ENCODE measurements at regions not wholly inside any gene's neighbourhood (a gene's known extent, or its start where the extent isn't known, plus 50 kb on each side); places are given as distances from the start of the nearest gene placed in this dataset.

DNA sequence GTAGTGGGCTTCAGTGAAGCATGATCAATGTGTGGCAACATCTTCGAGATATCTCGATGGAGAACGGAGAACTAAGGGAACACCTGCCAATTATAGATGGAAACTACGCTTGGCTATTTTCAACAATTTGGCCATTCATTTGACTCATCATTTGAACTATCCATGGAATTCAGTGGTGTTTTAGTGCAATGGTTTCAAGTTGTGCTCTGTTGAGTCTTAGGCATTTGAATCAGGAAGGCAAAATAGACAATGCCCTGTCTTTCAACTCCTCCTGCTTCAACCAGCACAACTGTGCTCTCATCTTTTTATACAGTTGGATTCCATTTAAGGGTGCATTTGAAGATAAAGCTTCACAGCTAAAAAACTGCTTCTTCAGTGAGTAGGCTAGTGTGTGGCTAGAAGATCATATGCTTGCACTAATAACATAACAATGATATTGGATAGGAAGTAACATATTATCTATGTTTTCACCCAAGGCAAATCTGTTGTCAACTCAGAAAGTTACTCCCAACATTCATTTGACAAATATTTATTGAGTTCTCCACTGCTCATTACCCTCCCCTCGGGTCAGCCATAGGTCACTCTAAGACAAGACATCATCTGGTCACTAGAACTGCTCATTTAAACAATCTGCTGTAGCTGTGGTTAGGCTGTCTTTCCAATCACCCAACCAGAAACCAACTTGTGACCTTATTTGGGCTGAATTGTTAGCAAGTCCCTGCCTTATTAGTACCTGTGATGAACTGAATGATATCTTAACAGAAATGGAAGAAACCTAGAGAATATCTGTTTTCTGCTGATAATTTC, 314.1 kb upstream of the SP4 start:
- Histone ChIP-seq H3K27ac (ENCODE audit: low read depth, low read length) (no peak overlapping the region), H3K4me3 (ENCODE audit: low read depth, low read length) (no peak overlapping the region), H3K27me3 (ENCODE audit: control insufficient read depth, insufficient read depth, low read length) (peaks cover 2% of the 10 kb centered on the region; the same call in 1 of the 2 replicates), H3K9me3 (ENCODE audit: control insufficient read depth, insufficient read depth, low read length) (no peaks in the 10 kb centered on the region), H3K36me3 (ENCODE audit: control insufficient read depth, insufficient read depth, low read length) (no peaks in the 10 kb centered on the region), H3K9ac (ENCODE audit: low read depth, low read length) (no peak overlapping the region), H3K4me1 (ENCODE audit: control insufficient read depth, insufficient read depth, low read length) (peaks cover 10% of the 10 kb centered on the region; the same call in 1 of the 2 replicates)

DNA sequence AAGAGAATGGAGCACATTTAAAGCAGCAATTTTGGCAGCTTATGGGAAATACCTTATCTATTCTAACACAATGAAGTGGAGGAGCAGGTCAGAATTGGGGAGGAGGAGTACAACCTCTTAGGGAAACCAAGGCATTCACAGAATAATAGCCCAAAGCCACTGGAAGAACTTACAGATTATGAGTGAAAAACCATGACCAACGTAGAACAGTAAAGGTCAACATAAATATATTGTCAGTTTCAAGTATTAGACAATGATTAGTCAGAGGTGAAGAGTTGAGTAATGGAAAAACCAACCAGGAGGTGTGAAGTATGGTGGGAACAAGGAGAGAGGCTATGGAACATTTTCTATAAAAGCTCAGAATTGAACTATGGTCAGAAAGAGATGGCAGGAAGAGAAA, 304.3 kb upstream of the SP4 start:
- Histone ChIP-seq H3K4me1 (ENCODE audit: control insufficient read depth, insufficient read depth, low read length) (peaks cover 40% of the 10 kb centered on the region), H3K9ac (ENCODE audit: low read depth, low read length) (no peak overlapping the region)

DNA sequence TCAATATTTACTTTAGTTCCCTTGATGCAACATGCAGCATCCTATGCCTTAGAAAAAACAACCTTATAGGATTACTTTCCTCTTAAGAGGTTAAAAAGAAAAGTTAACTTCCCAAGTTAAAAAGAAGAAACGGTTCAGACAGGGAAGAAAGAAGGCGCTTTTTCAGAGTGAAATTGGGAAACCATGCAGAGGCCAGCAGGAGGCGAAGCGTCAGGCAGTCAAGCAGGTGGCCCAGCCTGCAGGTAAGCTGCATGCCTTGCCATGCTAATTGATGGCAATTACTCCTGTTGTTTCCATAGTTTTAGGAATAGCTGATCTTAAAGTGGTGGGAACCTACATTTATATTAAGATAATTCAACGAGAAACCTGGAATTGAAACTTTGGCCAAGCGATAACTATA, 302.6 kb upstream of the SP4 start:
- Histone ChIP-seq H3K4me1 (ENCODE audit: control insufficient read depth, insufficient read depth, low read length) (peaks cover 48% of the 10 kb centered on the region), H3K27ac (ENCODE audit: low read depth, low read length) (no peak overlapping the region), H3K9me3 (ENCODE audit: control insufficient read depth, insufficient read depth, low read length) (no peaks in the 10 kb centered on the region), H3K4me3 (ENCODE audit: low read depth, low read length) (no peak overlapping the region), H3K9ac (ENCODE audit: low read depth, low read length) (no peak overlapping the region), H3K27me3 (ENCODE audit: control insufficient read depth, insufficient read depth, low read length) (peaks cover 42% of the 10 kb centered on the region), H3K36me3 (ENCODE audit: control insufficient read depth, insufficient read depth, low read length) (no peaks in the 10 kb centered on the region)

More for the DNA sequence above, 304.3 kb upstream of the SP4 start:
- H3K36me3 ChIP-seq (ENCODE audit: control insufficient read depth, insufficient read depth, low read length): no peaks in the 10 kb centered on the region
- H3K4me3 ChIP-seq (ENCODE audit: low read depth, low read length): no peak overlapping the region
- H3K27ac ChIP-seq (ENCODE audit: low read depth, low read length): no peak overlapping the region
- peaks cover 42% of the 10 kb centered on the region for H3K27me3 ChIP-seq (ENCODE audit: control insufficient read depth, insufficient read depth, low read length)
- H3K9me3 ChIP-seq (ENCODE audit: control insufficient read depth, insufficient read depth, low read length): no peaks in the 10 kb centered on the region

DNA sequence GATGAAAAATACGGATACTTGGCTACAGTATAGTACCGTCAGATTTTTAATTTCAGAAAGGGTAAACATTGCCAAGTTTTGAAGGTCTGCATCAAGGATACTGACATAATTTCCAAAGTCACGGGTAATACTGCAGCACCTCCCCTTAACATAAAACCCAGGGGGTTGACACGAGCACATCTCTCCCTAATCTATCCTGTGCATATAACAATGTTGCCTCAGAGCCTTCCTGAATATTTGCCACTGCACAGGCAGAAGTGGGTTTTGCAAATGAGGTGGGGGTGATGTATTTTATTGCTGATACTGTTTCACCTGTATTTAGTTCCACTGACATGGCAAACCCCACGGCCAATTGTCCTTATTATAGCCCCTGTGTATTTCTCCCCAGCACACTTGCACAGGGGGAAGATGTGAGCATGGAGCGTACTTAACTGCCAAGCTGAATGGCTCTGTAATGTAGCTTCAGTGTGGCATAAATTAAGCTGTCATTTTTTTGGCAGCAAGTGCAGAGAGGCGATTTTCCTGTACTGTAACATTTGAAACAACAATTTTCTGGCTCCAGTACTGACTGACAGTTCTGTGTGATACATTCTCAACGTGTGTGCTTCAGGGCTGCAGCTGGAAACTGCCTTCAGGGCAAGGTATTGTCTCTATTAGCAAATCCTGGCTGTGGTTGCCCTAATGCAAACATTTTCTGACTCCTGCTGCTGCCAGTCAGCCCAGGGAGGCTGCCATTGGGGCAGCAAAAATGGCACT, 299.6 kb upstream of the SP4 start:
- Histone ChIP-seq H3K27ac (ENCODE audit: low read depth, low read length) (no peak overlapping the region), H3K36me3 (ENCODE audit: control insufficient read depth, insufficient read depth, low read length) (no peaks in the 10 kb centered on the region), H3K4me3 (ENCODE audit: low read depth, low read length) (no peak overlapping the region)

DNA sequence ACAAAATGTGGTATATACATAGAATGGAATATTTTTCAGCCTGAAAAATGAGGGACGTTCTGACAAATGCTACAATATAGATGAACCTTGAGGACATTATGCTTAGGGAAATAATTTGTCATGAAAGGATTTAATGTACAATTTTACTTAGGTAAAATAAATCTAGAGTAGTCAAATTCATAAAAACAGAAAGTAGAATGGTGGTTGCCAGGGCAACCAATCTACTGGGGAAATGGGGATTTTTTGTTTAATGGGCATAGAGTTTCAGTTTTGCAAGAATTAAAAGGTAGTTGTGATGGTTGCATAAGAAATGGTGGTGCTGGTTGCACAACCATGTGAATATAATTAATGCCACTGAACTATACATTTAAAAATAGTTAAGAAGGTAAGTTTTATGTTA, 296.0 kb upstream of the SP4 start:
- no peaks in the 10 kb centered on the region for H3K36me3 ChIP-seq (ENCODE audit: control insufficient read depth, insufficient read depth, low read length)
- no peak overlapping the region for H3K9ac ChIP-seq (ENCODE audit: low read depth, low read length)
- H3K9me3 ChIP-seq (ENCODE audit: control insufficient read depth, insufficient read depth, low read length): no peaks in the 10 kb centered on the region
- H3K4me1 ChIP-seq (ENCODE audit: control insufficient read depth, insufficient read depth, low read length): peaks cover 24% of the 10 kb centered on the region
- no peak overlapping the region for H3K27ac ChIP-seq (ENCODE audit: low read depth, low read length)
- H3K4me3 ChIP-seq (ENCODE audit: low read depth, low read length): no peak overlapping the region
- H3K27me3 ChIP-seq (ENCODE audit: control insufficient read depth, insufficient read depth, low read length): no peaks in the 10 kb centered on the region

More for the DNA sequence above, 299.6 kb upstream of the SP4 start:
- H3K4me1 ChIP-seq (ENCODE audit: control insufficient read depth, insufficient read depth, low read length): peaks cover 48% of the 10 kb centered on the region
- H3K9me3 ChIP-seq (ENCODE audit: control insufficient read depth, insufficient read depth, low read length): no peaks in the 10 kb centered on the region
- H3K9ac ChIP-seq (ENCODE audit: low read depth, low read length): no peak overlapping the region
- H3K27me3 ChIP-seq (ENCODE audit: control insufficient read depth, insufficient read depth, low read length): peaks cover 26% of the 10 kb centered on the region

DNA sequence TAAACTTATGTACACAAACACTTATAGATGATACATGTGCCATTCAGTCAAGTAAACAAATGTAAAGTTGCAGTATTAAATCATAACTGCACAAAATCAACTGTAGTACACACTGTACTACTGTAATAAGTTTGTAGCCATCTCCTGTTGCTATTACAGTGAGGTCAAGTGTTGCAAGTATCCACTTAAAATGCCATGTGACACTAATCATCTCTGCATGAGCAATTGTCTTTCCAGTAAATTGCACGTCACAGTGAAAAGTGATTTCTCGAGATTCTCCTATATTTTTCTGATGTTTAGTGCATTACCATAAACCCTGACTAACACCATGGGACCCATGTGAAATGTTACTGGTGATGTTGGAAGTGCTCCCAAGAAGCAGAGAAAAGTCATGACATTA, 293.3 kb upstream of the SP4 start:
- Histone ChIP-seq H3K36me3 (ENCODE audit: control insufficient read depth, insufficient read depth, low read length) (no peaks in the 10 kb centered on the region), H3K4me3 (ENCODE audit: low read depth, low read length) (no peak overlapping the region), H3K27ac (ENCODE audit: low read depth, low read length) (no peak overlapping the region), H3K27me3 (ENCODE audit: control insufficient read depth, insufficient read depth, low read length) (no peaks in the 10 kb centered on the region), H3K9me3 (ENCODE audit: control insufficient read depth, insufficient read depth, low read length) (no peaks in the 10 kb centered on the region), H3K4me1 (ENCODE audit: control insufficient read depth, insufficient read depth, low read length) (no peaks in the 10 kb centered on the region), H3K9ac (ENCODE audit: low read depth, low read length) (no peak overlapping the region)

DNA sequence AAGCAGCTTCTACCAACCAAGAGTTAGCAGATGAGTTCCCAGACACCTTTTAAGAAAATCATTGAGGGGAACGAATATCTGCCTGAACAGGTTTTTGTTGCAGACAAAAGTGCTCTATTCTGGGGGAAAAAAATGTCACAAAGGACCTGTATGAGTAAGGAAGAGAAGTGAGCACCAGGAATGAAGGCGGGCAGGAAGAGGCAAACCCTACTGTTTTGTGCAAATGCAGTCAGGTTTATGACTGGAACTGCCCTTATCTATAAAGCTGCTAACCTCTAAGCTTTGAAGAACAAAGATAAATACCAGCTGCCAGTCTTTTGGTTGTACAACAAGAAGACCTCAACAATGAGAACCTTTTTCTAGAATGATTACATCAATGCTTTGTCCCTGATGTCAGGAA, 292.4 kb upstream of the SP4 start:
- H3K27ac ChIP-seq (ENCODE audit: low read depth, low read length): no peak overlapping the region
- H3K36me3 ChIP-seq (ENCODE audit: control insufficient read depth, insufficient read depth, low read length): no peaks in the 10 kb centered on the region
- H3K4me3 ChIP-seq (ENCODE audit: low read depth, low read length): no peak overlapping the region
- H3K4me1 ChIP-seq (ENCODE audit: control insufficient read depth, insufficient read depth, low read length): no peaks in the 10 kb centered on the region
- no peaks in the 10 kb centered on the region for H3K27me3 ChIP-seq (ENCODE audit: control insufficient read depth, insufficient read depth, low read length)
- H3K9me3 ChIP-seq (ENCODE audit: control insufficient read depth, insufficient read depth, low read length): no peaks in the 10 kb centered on the region
- no peak overlapping the region for H3K9ac ChIP-seq (ENCODE audit: low read depth, low read length)

DNA sequence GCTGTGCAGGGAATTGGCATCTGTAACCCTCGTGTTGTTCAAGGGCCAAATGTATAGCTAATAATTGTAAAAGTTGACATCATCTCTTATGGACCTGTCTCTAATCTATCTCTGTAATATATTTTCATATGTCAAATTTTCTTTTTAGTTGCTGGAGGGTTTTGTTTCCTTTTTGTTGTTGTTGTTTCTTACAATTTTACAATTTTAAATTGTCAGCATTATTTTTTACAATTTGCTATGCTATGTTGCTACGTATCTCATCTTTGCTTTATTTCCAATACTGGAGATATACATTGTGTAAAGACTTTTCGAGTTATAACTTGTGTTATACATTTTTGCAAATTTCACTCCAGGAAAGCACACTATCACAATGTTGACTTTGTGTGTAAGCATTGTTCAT, 290.2 kb upstream of the SP4 start:
- H3K4me3 ChIP-seq (ENCODE audit: low read depth, low read length): no peak overlapping the region
- no peaks in the 10 kb centered on the region for H3K4me1 ChIP-seq (ENCODE audit: control insufficient read depth, insufficient read depth, low read length)
- H3K36me3 ChIP-seq (ENCODE audit: control insufficient read depth, insufficient read depth, low read length): no peaks in the 10 kb centered on the region
- no peak overlapping the region for H3K27ac ChIP-seq (ENCODE audit: low read depth, low read length)
- H3K9me3 ChIP-seq (ENCODE audit: control insufficient read depth, insufficient read depth, low read length): no peaks in the 10 kb centered on the region
- no peaks in the 10 kb centered on the region for H3K27me3 ChIP-seq (ENCODE audit: control insufficient read depth, insufficient read depth, low read length)
- no peak overlapping the region for H3K9ac ChIP-seq (ENCODE audit: low read depth, low read length)

DNA sequence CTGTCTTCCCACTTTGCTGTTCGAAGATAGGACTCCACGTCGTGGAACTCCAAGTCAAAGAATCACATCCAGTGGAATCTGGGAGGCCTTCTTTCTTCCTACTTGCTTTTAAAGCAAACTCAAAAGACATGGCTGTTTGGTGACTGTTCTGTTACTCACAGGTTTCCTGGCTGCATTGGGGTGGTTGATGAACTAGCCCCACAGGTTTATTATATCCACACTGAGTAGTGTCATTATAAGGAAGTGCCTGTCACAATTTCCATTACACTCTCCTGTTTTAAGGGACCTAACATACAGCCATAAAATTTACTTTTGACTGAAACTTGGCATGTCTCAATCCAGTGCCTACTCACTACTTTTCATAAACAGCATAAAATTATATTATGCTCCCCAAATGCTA, 287.3 kb upstream of the SP4 start:
- H3K36me3 ChIP-seq (ENCODE audit: control insufficient read depth, insufficient read depth, low read length): no peaks in the 10 kb centered on the region
- H3K27me3 ChIP-seq (ENCODE audit: control insufficient read depth, insufficient read depth, low read length): no peaks in the 10 kb centered on the region
- no peak overlapping the region for H3K9ac ChIP-seq (ENCODE audit: low read depth, low read length)
- no peaks in the 10 kb centered on the region for H3K4me1 ChIP-seq (ENCODE audit: control insufficient read depth, insufficient read depth, low read length)
- H3K27ac ChIP-seq (ENCODE audit: low read depth, low read length): no peak overlapping the region
- no peaks in the 10 kb centered on the region for H3K9me3 ChIP-seq (ENCODE audit: control insufficient read depth, insufficient read depth, low read length)
- H3K4me3 ChIP-seq (ENCODE audit: low read depth, low read length): no peak overlapping the region

DNA sequence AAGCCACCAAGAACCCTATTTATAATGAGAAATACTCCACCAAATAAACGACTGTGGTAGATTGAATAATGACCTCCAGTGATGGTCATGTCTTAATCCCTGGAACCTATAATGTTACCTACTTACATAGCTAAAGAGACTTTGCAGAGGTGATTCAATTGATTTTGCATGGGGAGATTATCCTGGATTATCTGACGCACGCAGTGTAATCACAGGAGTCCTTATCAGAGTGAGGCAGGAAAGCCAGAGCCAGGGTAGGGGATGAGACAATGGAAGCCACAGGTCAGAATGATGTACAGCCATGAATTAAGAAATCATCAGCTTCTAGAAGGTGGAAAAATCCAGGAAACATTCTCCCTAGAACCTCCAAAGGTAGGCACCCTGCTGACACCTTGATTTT, 286.4 kb upstream of the SP4 start:
- Histone ChIP-seq H3K27ac (ENCODE audit: low read depth, low read length) (no peak overlapping the region), H3K4me1 (ENCODE audit: control insufficient read depth, insufficient read depth, low read length) (peaks cover 2% of the 10 kb centered on the region; the same call in 1 of the 2 replicates), H3K36me3 (ENCODE audit: control insufficient read depth, insufficient read depth, low read length) (no peaks in the 10 kb centered on the region), H3K9me3 (ENCODE audit: control insufficient read depth, insufficient read depth, low read length) (no peaks in the 10 kb centered on the region), H3K4me3 (ENCODE audit: low read depth, low read length) (no peak overlapping the region), H3K9ac (ENCODE audit: low read depth, low read length) (no peak overlapping the region), H3K27me3 (ENCODE audit: control insufficient read depth, insufficient read depth, low read length) (no peaks in the 10 kb centered on the region)

DNA sequence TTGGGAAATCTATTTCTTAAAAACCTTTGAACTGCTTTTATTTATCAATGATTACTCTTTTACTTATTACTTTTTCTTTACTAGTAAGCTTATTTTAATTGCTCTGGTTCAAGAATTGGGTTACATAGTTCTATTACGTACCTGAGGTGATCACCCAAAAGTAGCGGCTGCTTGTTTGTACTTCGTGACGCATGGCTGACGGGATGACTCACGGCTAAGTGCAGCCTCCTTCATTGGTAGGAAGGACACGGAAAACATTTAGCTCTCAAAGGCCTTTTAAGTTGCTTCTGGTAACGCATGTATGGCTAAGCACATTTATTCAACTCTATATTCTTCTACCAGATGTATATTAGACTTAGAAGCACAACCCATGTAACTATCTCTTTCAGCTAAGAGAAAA, 285.8 kb upstream of the SP4 start:
- Histone ChIP-seq H3K27ac (ENCODE audit: low read depth, low read length) (no peak overlapping the region), H3K9me3 (ENCODE audit: control insufficient read depth, insufficient read depth, low read length) (no peaks in the 10 kb centered on the region), H3K4me3 (ENCODE audit: low read depth, low read length) (no peak overlapping the region), H3K36me3 (ENCODE audit: control insufficient read depth, insufficient read depth, low read length) (no peaks in the 10 kb centered on the region), H3K4me1 (ENCODE audit: control insufficient read depth, insufficient read depth, low read length) (peaks cover 8% of the 10 kb centered on the region), H3K27me3 (ENCODE audit: control insufficient read depth, insufficient read depth, low read length) (no peaks in the 10 kb centered on the region), H3K9ac (ENCODE audit: low read depth, low read length) (no peak overlapping the region)

Data from HUES48 (cell line).